ENCODE measurements at regions not wholly inside any gene's neighbourhood (a gene's known extent, or its start where the extent isn't known, plus 50 kb on each side); places are given as distances from the start of the nearest gene placed in this dataset.

GRCh38 chr17:68662479-68662878 lies 61.3 kb upstream of the FAM20A start:
- no peak for TF ChIP-seq GATA1 (IDR thresholded peaks at IDR 0.05; ENCODE audit: low read depth, low read length)
- TF ChIP-seq POLR2A (IDR thresholded peaks at IDR 0.05; ENCODE audit: low read length) = no peak
- DNase-seq = no peak

DNA sequence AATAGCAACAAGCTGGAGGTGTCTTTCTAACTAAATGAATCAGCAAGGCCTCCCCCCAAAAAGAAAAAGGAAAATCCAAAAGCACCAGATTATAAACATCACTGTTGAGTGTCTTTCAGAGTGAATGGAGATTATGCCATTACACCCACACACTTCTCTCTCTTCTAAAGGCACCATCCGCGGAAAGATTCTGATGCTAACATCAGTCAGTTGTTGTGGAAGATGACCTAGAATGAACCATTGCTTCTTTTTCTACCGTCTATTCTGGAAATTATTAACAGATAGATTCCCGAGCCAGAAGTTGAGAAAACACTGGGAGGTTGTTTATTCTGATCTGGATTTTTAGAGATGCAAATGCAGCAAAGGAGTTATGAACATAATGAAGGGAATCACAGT lies 60.9 kb upstream of the FAM20A start:
- no peak for DNase-seq
- TF ChIP-seq POLR2A (IDR thresholded peaks at IDR 0.05; ENCODE audit: low read length) (no peak), GATA1 (IDR thresholded peaks at IDR 0.05; ENCODE audit: low read depth, low read length) (no peak)

- DNase-seq = no peak
- TF ChIP-seq POLR2A (IDR thresholded peaks at IDR 0.05; ENCODE audit: low read length) (no peak), GATA1 (IDR thresholded peaks at IDR 0.05; ENCODE audit: low read depth, low read length) (no peak)
Observed at GRCh38 chr17:68661265-68662036, 60.3 kb upstream of the FAM20A start.

DNA sequence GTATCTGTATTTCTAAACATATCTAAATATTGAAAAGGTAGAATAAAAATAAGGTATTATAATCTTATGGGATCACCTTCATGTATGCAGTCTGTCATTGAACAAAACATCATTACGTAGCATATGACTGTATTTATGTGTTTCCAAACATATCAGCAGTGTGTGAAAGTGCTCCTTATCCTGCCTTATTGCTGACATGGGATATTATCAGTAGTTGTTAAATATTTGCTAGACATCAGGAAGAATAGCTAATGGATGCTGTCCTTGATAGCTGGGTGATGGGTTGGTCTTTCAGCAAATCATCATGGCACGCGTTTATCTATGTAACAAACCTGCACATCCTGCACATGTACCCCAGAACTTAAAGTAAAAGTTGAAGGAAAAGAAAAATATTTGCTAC lies 59.1 kb upstream of the FAM20A start:
- no peak for DNase-seq

DNA sequence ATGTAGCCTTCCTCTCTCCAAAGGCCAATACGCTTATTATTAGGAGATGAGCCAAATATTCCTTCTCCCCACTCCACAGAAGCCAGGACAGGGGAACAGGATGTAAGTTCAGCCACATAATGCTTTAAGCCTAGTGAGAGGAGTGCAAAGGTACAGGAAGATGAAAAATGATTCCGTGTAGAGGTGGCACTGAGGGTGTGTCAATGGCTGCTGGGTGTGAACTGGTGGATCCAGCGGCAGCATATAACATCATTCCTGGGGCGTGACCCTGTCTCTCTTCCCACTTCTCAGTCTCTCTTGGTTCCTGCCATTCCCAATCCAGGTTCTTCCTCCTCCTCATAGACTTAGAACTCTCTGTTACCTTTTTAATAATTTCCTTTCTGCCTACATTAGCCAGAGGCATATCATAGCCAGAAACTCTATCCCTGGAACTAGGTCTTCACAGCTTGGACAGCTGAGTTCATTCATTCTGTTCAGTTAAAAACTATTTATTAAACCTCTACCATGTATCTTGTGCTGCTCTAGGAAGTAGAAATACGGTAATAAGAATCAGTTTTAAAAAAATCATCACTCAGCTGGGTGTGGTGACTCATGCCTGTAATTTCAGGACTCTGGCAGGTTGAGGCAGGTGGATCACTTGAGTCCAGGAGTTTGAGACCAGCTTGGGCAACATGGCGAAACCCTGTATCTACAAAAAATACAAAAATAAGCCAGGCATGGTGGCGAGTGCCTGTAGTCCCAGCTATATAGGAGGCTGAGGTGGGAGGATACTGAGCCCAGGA lies 58.0 kb upstream of the FAM20A start:
- TF ChIP-seq GATA1 (IDR thresholded peaks at IDR 0.05; ENCODE audit: low read depth, low read length) (no peak), POLR2A (IDR thresholded peaks at IDR 0.05; ENCODE audit: low read length) (no peak)
- DNase-seq = no peak

More for the DNA sequence above, 59.1 kb upstream of the FAM20A start:
- TF ChIP-seq GATA1 (IDR thresholded peaks at IDR 0.05; ENCODE audit: low read depth, low read length) (no peak), POLR2A (IDR thresholded peaks at IDR 0.05; ENCODE audit: low read length) (no peak)

GRCh38 chr17:68657576-68657975 lies 56.4 kb upstream of the FAM20A start:
- DNase-seq = no peak
- TF ChIP-seq GATA1 (IDR thresholded peaks at IDR 0.05; ENCODE audit: low read depth, low read length) = no peak
- TF ChIP-seq POLR2A (IDR thresholded peaks at IDR 0.05; ENCODE audit: low read length) = no peak

- no peak for DNase-seq
- no peak for TF ChIP-seq GATA1 (IDR thresholded peaks at IDR 0.05; ENCODE audit: low read depth, low read length)
Observed at GRCh38 chr17:68657166-68657565, 56.0 kb upstream of the FAM20A start.

- DNase-seq = no peak
- no peak for TF ChIP-seq POLR2A (IDR thresholded peaks at IDR 0.05; ENCODE audit: low read length)
- TF ChIP-seq GATA1 (IDR thresholded peaks at IDR 0.05; ENCODE audit: low read depth, low read length) = no peak
Observed at GRCh38 chr17:68656666-68657065, 55.5 kb upstream of the FAM20A start.

Measured in erythroblast (primary cell).